HK-2 (cell line): ENCODE measurements at regions not wholly inside any gene's neighbourhood (a gene's known extent, or its start where the extent isn't known, plus 50 kb on each side); places are given as distances from the start of the nearest gene placed in this dataset.

Experiments
- DNase-seq: peaks from one replicate; pipeline ENCODE4 v3.0.0-alpha.2; 2018; ENCODE audit not compliant: unreplicated experiment

GRCh38 chr2:789529-789928 lies 112.3 kb upstream of the TMEM18 start:
- DNase-seq: no peak

GRCh38 chr2:788227-789032 lies 111.2 kb upstream of the TMEM18 start:
- DNase-seq: no peak

- no peak for DNase-seq
Observed at GRCh38 chr2:784753-785152, 107.5 kb upstream of the TMEM18 start.

GRCh38 chr2:780581-780980 lies 103.4 kb upstream of the TMEM18 start:
- DNase-seq: no peak

GRCh38 chr2:780002-780401 lies 102.8 kb upstream of the TMEM18 start:
- no peak for DNase-seq

GRCh38 chr2:778731-779350 lies 101.6 kb upstream of the TMEM18 start:
- no peak for DNase-seq

GRCh38 chr2:777546-777945 lies 100.3 kb upstream of the TMEM18 start:
- DNase-seq: no peak

GRCh38 chr2:777051-777450 lies 99.8 kb upstream of the TMEM18 start:
- DNase-seq: no peak

GRCh38 chr2:776487-776886 lies 99.3 kb upstream of the TMEM18 start:
- no peak for DNase-seq

- no peak for DNase-seq
Observed at GRCh38 chr2:776038-776437, 98.8 kb upstream of the TMEM18 start.

- DNase-seq: no peak
Observed at GRCh38 chr2:774436-774835, 97.2 kb upstream of the TMEM18 start.

GRCh38 chr2:773256-774160 lies 96.3 kb upstream of the TMEM18 start:
- no peak for DNase-seq

- DNase-seq: no peak
Observed at GRCh38 chr2:771538-771937, 94.3 kb upstream of the TMEM18 start.

GRCh38 chr2:770776-771175 lies 93.6 kb upstream of the TMEM18 start:
- DNase-seq: no peak

GRCh38 chr2:769771-770170 lies 92.6 kb upstream of the TMEM18 start:
- DNase-seq: no peak

GRCh38 chr2:768451-768850 lies 91.2 kb upstream of the TMEM18 start:
- no peak for DNase-seq

- no peak for DNase-seq
Observed at GRCh38 chr2:767944-768343, 90.7 kb upstream of the TMEM18 start.

- DNase-seq: no peak
Observed at GRCh38 chr2:767440-767839, 90.2 kb upstream of the TMEM18 start.

GRCh38 chr2:766255-766654 lies 89.0 kb upstream of the TMEM18 start:
- no peak for DNase-seq

- no peak for DNase-seq
Observed at GRCh38 chr2:765369-765768, 88.2 kb upstream of the TMEM18 start.

- DNase-seq: no peak
Observed at GRCh38 chr2:763766-764525, 86.7 kb upstream of the TMEM18 start.

- DNase-seq: no peak
Observed at GRCh38 chr2:762646-763045, 85.4 kb upstream of the TMEM18 start.
